ENCODE measurements at regions not wholly inside any gene's neighbourhood (a gene's known extent, or its start where the extent isn't known, plus 50 kb on each side); places are given as distances from the start of the nearest gene placed in this dataset.

GRCh38 chr5:115355767-115356381 lies 59.4 kb upstream of the CCDC112 start:
- no peak for DNase-seq (ENCODE audit: low spot score)
- 36% methylated on average over 4 of the region's 4 CpGs for WGBS (ENCODE audit: low lambda C conversion rate)
- in situ Hi-C loops (cut with HindIII; ENCODE audit: extremely low pct_ligation_motif_present, low pct_unique_long_range_greater_than_20kb): no loop called here
- H3K4me1 ChIP-seq (ENCODE audit: insufficient read depth, low read length): no peaks in the 10 kb centered on the region
- H3K9me3 ChIP-seq (ENCODE audit: low read length): no peaks in the 10 kb centered on the region
- H3K9ac ChIP-seq (ENCODE audit: insufficient read depth, low read depth, low read length): no peak overlapping the region
- no peak overlapping the region for H3K4me3 ChIP-seq (replicated peaks in 1 of 3; ENCODE audit: insufficient read depth in 1 of 3, low read depth in 2 of 3, low read length in 3 of 3)
- intact Hi-C loops (cut with micrococcal nuclease; ENCODE audit: unreplicated experiment): no loop called here
- H3K27ac ChIP-seq (ENCODE audit: extremely low read length, insufficient read depth, low read length): no peak overlapping the region
- CTCF ChIA-PET (ENCODE audit: low intra/inter-chr PET ratio, low total read pairs): no interaction called here
- H3K4me2 ChIP-seq (ENCODE audit: low read depth, low read length): no peak overlapping the region
- no peaks in the 10 kb centered on the region for H3K36me3 ChIP-seq (replicated peaks in 1 of 2; ENCODE audit: control insufficient read depth in 1 of 2, insufficient read depth in 2 of 2, low read length in 2 of 2)
- BruUV-seq (replicated peaks): no TSS peak
- POLR2A ChIA-PET: no interaction called here
- H2AFZ ChIP-seq (ENCODE audit: low read length): no peak overlapping the region
- FAIRE-seq: no peak
- no peaks in the 10 kb centered on the region for H4K20me1 ChIP-seq (ENCODE audit: insufficient read depth, low read length)
- ATAC-seq: no peak
- no peaks in the 10 kb centered on the region for H3K79me2 ChIP-seq (ENCODE audit: insufficient read depth, low read length)
- TF ChIP-seq SOX13 (IDR thresholded peaks at IDR 0.05) (no peak), SOX13 (CRISPR knock-in tag; conservative IDR thresholded peaks at IDR 0.05 in 1 of 2, IDR thresholded peaks at IDR 0.05 in 1 of 2) (no peak), ZNF331 (CRISPR knock-in tag; IDR thresholded peaks at IDR 0.05) (peak; percentile 53; the same call in 1 of the 2 replicates), ZNF30 (CRISPR knock-in tag; IDR thresholded peaks at IDR 0.05) (no peak)
- no peaks in the 10 kb centered on the region; a peak in 1 of 5 replicates for H3K27me3 ChIP-seq (ENCODE audit: control insufficient read depth in 1 of 2, insufficient read depth in 2 of 2, low read length in 2 of 2)

- H3K9ac ChIP-seq (ENCODE audit: insufficient read depth, low read depth, low read length): no peak overlapping the region
- no peak for ATAC-seq
- 0% methylated on average over 1 of the region's 1 CpG for WGBS (ENCODE audit: low lambda C conversion rate)
- H3K36me3 ChIP-seq (replicated peaks in 1 of 2; ENCODE audit: control insufficient read depth in 1 of 2, insufficient read depth in 2 of 2, low read length in 2 of 2): no peaks in the 10 kb centered on the region
- no peak overlapping the region for H3K4me2 ChIP-seq (ENCODE audit: low read depth, low read length)
- peaks cover 2% of the 10 kb centered on the region; the same call in 1 of the 2 replicates for H3K4me1 ChIP-seq (ENCODE audit: insufficient read depth, low read length)
- H3K79me2 ChIP-seq (ENCODE audit: insufficient read depth, low read length): no peaks in the 10 kb centered on the region
- no peaks in the 10 kb centered on the region for H3K9me3 ChIP-seq (ENCODE audit: low read length)
- H4K20me1 ChIP-seq (ENCODE audit: insufficient read depth, low read length): no peaks in the 10 kb centered on the region
- no TSS peak for BruUV-seq (replicated peaks)
- H3K27me3 ChIP-seq (ENCODE audit: control insufficient read depth in 1 of 2, insufficient read depth in 2 of 2, low read length in 2 of 2): no peaks in the 10 kb centered on the region; a peak in 1 of 5 replicates
- CTCF ChIA-PET (ENCODE audit: low intra/inter-chr PET ratio, low total read pairs): no interaction called here
- FAIRE-seq: no peak
- DNase-seq (ENCODE audit: low spot score): no peak
- POLR2A ChIA-PET: no interaction called here
- H2AFZ ChIP-seq (ENCODE audit: low read length): no peak overlapping the region
- H3K27ac ChIP-seq (ENCODE audit: extremely low read length, insufficient read depth, low read length): no peak overlapping the region
- in situ Hi-C loops (cut with HindIII; ENCODE audit: extremely low pct_ligation_motif_present, low pct_unique_long_range_greater_than_20kb) (no loop called here), intact Hi-C loops (cut with micrococcal nuclease; ENCODE audit: unreplicated experiment) (no loop called here)
- no peak overlapping the region for H3K4me3 ChIP-seq (replicated peaks in 1 of 3; ENCODE audit: insufficient read depth in 1 of 3, low read depth in 2 of 3, low read length in 3 of 3)
- TF ChIP-seq THAP9 (CRISPR knock-in tag; IDR thresholded peaks at IDR 0.05; ENCODE audit: borderline replicate concordance): no peak
- TF ChIP-seq SIN3A (IDR thresholded peaks at IDR 0.05; ENCODE audit: borderline replicate concordance, low read depth, low read length): no peak
- no peak for TF ChIP-seq E2F2 (CRISPR knock-in tag; IDR thresholded peaks at IDR 0.05; ENCODE audit: borderline replicate concordance)
- TF ChIP-seq SIN3B (IDR thresholded peaks at IDR 0.05; ENCODE audit: low read length): no peak
These were observed 58.6 kb upstream of the CCDC112 start for GRCh38 chr5:115355095-115355494.
